ENCODE measurements at regions not wholly inside any gene's neighbourhood (a gene's known extent, or its start where the extent isn't known, plus 50 kb on each side); places are given as distances from the start of the nearest gene placed in this dataset.

- no peak for DNase-seq (ENCODE audit: low read depth in 2 of 2)
These were observed 447.6 kb upstream of the NETO1 start for GRCh38 chr18:73315381-73315780.

- no peak for DNase-seq (ENCODE audit: low read depth in 2 of 2)
These were observed 445.7 kb upstream of the NETO1 start for GRCh38 chr18:73313476-73313875.

- no peak for DNase-seq (ENCODE audit: low read depth in 2 of 2)
These were observed 428.9 kb upstream of the NETO1 start for GRCh38 chr18:73296686-73297085.

- DNase-seq (ENCODE audit: low read depth in 2 of 2): no peak
These were observed 424.4 kb upstream of the NETO1 start for GRCh38 chr18:73292156-73292555.

GRCh38 chr18:73288813-73289212 is 421.0 kb upstream of the NETO1 start:
- no peak for DNase-seq (ENCODE audit: low read depth in 2 of 2)

- DNase-seq (ENCODE audit: low read depth in 2 of 2): no peak
These were observed 418.8 kb upstream of the NETO1 start for GRCh38 chr18:73286584-73286983.

GRCh38 chr18:73283788-73284187 is 416.0 kb upstream of the NETO1 start:
- no peak for DNase-seq (ENCODE audit: low read depth in 2 of 2)

GRCh38 chr18:73283032-73283431 is 415.2 kb upstream of the NETO1 start:
- no peak for DNase-seq (ENCODE audit: low read depth in 2 of 2)

- no peak for DNase-seq (ENCODE audit: low read depth in 2 of 2)
These were observed 411.7 kb upstream of the NETO1 start for GRCh38 chr18:73279498-73279897.

- DNase-seq (ENCODE audit: low read depth in 2 of 2): no peak
These were observed 407.2 kb upstream of the NETO1 start for GRCh38 chr18:73274812-73275621.

GRCh38 chr18:73270920-73271634 is 403.3 kb upstream of the NETO1 start:
- no peak for DNase-seq (ENCODE audit: low read depth in 2 of 2)

- DNase-seq (ENCODE audit: low read depth in 2 of 2): no peak
These were observed 396.8 kb upstream of the NETO1 start for GRCh38 chr18:73264562-73264921.

GRCh38 chr18:73261923-73262322 is 394.1 kb upstream of the NETO1 start:
- DNase-seq (ENCODE audit: low read depth in 2 of 2): no peak

- no peak for DNase-seq (ENCODE audit: low read depth in 2 of 2)
These were observed 393.5 kb upstream of the NETO1 start for GRCh38 chr18:73261243-73261642.

GRCh38 chr18:73258375-73259087 is 390.7 kb upstream of the NETO1 start:
- no peak for DNase-seq (ENCODE audit: low read depth in 2 of 2)

- no peak for DNase-seq (ENCODE audit: low read depth in 2 of 2)
These were observed 386.8 kb upstream of the NETO1 start for GRCh38 chr18:73254564-73254963.

GRCh38 chr18:73249030-73249429 is 381.2 kb upstream of the NETO1 start:
- no peak for DNase-seq (ENCODE audit: low read depth in 2 of 2)

- DNase-seq (ENCODE audit: low read depth in 2 of 2): no peak
These were observed 379.0 kb upstream of the NETO1 start for GRCh38 chr18:73246763-73247162.

GRCh38 chr18:73245345-73245744 is 377.6 kb upstream of the NETO1 start:
- no peak for DNase-seq (ENCODE audit: low read depth in 2 of 2)

GRCh38 chr18:73244401-73244800 is 376.6 kb upstream of the NETO1 start:
- DNase-seq (ENCODE audit: low read depth in 2 of 2): no peak

- no peak for DNase-seq (ENCODE audit: low read depth in 2 of 2)
These were observed 373.1 kb upstream of the NETO1 start for GRCh38 chr18:73240899-73241298.

GRCh38 chr18:73235921-73236320 is 368.1 kb upstream of the NETO1 start:
- no peak for DNase-seq (ENCODE audit: low read depth in 2 of 2)

GRCh38 chr18:73235491-73235890 is 367.7 kb upstream of the NETO1 start:
- no peak for DNase-seq (ENCODE audit: low read depth in 2 of 2)
